HG02970 (cell line): ENCODE measurements at regions not wholly inside any gene's neighbourhood (a gene's known extent, or its start where the extent isn't known, plus 50 kb on each side); places are given as distances from the start of the nearest gene placed in this dataset.
"Not testable (repeated sequence)": the region's sequence is repeated elsewhere in the genome, so short reads cannot be mapped to it uniquely, and the experiment has no call there.

ENCODE experiments used
- ATAC-seq: cut with Tn5 transposase; IDR thresholded peaks from one replicate; pipeline ENCODE4 v1.9.1; 2021; ENCODE audit warnings: mild to moderate bottlenecking, moderate library complexity, moderate number of reproducible peaks; ENCODE audit not compliant: unreplicated experiment, low FRiP score

DNA sequence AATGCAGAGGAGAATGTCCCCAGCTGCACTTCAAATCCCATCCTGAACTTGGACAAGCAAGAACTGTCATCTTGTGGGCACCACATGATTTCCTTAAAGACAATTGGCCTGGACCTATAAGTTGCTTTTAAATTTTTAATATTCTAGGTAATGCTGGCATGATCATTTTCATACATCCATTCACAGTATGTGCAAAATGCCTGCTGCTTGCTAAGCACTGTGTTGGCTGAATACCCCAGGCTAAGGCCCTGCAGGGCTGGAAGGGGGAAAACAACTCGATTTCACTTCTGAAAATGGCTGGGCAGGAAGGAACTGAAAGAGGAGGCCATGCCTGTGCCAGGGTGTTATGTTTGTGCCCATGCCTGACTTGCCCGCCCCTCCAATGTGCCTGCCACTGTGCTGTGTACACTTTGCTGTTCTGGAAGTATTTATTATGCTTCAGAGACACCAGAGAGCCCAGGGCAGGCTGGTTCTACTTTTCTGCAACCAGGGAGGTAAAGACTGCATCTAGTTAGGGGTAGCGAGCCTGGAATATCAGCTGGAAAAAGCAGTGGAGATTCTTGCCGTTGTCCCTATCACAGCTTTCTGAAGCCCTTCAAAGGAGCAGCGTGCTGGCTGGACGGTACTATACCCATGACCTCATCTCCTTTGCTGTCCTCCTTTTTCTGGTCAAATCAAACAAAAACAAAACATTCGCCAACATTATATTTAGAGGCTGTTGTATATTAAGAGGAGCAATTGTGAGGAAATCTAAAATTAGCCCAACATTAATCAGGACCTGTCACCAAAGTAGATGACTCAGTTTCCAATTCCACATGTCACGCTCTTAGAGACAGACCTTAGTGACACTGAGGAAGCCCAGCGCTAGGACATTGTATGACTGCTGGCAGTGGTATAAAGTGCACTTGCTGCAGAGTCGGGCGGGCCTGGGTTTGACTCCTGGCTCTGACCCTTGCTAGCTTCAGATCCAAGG, 158.1 kb downstream of the DDX1 start:
- ATAC-seq: no peak

DNA sequence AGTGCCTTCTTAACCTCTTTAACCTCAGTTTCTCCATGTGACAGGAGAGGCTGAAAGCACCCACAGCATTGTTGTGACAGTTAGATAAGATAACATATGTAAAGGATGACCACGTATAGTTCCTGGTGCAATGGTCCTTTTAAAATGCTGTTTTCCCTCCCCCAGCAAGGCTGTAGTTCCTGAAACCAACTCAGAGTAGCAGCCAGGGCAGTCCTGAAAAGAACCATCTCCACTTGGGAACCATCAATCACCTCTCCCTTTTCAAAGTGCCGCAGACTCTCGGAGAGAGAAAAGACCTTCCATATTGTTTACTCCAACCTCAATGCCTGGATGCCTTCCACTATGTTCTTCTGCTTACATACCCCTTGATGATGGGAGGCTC, 158.8 kb downstream of the DDX1 start:
- ATAC-seq: no peak

DNA sequence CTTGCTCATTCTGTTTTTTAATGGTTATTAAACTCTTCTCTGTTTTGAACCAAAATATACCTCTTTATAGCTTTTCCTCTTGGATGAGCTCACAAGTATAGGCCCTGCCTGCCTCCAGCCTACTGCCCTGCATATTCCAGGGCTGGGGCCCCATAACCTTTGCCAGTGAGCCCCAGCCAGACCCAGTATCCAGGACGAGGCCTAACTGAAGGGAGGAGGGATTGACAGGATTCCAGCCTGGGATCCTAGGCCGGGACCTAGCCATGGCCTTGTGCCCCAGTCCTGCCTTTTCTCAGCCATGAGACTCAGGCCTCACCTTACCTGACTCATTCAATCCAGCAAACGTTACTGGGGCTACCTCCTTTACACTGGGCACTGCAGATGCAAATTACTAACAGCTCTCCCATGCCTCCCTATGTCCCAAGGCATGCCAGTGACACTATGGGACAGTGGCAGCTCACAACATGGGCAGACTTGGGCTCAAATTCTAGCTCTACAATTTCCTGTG, 159.2 kb downstream of the DDX1 start:
- ATAC-seq: no peak

DNA sequence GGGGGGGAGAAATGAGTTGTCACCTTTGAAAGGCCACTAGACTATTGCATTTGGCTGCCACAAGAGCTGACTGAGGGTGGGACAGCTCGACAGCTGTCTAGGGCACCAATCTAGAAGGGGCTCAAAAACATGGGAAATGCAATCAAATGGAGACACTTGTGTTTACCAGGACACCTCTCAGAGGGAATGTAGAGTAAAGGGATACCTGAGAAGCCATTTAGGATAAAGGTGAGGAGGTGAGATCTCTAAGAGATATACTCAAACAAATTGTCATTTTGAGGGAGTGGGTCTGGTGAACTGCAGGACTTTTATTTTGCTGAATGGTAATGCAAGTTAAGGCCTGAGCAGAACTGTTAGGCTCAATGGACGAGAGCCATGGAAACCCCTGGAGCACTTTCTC, 159.8 kb downstream of the DDX1 start:
- ATAC-seq: no peak

DNA sequence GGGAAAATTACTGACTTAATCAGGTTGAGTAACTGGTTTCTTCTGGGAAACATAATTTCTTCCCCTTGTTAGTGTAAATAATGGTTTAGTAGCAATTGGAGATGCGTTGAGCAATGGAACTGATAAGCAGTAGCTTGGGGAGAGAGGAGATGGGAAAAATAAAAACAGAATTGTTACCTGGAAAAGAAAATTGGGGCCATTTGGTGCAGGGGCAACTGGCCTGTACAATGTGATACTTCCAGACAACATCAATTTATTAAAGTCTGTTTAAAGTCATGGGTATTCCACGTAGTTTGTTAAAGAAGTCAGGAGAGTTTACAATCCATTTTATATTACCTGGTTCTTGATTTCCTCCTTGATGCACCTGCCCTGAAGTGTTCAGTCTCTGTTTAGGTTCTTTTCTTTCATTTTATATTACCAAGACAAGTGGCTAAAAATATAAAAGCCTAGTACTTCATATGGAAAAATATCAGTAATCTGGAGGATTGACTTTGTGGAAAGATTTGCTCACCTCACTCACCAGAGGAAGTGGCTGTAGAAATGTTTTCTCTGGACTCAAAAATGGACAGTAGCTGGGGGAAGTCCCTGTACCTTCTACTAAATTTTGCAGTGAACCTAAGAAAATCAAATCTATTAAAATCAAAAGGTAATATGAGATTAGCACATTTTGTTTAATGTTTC, 161.0 kb downstream of the DDX1 start:
- no peak for ATAC-seq

DNA sequence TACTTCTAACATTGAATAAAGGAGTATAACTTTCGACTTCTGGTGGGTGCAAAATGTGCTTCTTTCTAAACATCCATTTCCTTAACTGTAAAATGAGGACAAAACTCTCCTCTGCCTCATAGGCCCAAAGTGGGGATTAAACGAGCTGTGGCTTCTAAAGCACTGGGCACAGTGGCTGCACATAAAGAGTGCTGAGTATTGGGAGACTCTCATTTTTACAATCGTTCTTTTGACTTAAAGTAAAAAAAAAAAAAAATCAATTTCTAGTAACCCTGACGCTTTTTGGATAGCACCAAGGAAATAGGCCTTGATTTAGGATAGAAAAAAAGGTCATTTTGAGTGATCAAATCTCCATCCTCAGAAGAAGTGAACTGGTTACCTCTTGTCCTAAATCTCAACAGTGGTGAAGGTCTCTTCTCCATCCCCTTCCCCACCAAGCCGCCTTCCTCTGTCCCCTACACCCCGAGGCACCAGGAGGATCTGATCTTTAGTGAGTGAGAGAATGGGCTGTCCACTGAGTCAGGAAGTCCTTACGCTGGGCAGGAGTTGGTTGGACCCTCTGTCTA, 161.6 kb downstream of the DDX1 start:
- no peak for ATAC-seq

DNA sequence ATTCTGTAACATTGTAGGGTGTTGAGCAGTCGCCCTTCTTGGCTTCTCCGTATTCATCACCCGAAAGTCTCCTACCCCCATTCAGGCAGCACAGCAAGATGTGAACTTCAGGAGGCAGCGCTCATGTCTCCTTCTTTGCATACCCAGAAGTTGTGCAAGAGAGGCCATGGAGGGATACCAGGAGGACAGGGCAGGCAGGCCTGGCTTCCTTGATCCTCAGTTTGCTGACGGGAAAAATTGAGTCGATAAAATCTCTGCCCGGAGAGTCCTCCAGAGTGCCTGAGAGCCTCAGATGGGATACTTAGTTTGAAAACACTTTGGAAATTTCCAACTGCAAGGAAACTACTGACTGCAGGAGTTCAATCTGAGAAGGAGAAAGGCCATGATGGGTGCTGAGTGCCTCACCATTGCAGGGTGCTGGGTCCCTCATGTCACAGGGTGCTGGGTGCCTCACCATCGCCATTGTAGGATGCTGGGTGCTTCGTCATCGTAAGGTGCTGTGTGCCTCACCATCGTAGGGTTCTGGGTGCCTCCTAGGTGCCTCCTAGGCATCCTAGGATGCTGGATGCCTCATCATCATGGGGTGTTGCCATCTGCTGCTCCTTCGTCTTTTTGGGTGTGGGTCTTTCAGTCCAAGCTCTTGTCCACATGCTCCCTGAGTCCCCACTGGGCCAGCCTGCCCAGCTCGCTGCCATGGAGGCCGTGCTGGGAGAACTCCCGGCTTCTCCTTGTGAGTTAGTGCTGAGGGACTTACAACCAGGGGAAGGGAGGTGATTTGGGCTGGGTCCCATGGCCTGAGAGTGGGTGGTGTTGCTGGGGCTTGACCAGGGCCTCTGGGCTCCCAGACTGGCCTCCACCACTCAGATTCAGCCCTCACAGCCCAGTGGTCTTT, 162.4 kb downstream of the DDX1 start:
- ATAC-seq: no peak

DNA sequence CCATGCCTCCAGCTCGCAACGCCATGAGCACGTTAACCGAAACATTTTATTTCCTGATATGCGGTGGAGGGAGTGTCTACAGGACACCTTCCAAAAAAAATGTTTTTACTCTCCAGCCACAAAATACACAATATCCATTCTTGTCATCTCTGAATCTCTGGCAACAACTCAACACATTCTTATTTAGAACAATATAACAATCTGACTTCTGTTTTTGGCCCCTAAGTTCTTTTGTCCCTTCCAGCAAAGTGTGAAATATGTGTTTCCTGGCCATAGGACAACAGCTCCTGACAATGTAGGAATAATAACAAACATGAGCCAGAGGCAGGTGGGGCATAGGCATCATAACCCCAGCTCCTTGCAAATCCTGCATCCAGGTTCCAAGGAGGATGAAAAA, 163.0 kb downstream of the DDX1 start:
- ATAC-seq: no peak

DNA sequence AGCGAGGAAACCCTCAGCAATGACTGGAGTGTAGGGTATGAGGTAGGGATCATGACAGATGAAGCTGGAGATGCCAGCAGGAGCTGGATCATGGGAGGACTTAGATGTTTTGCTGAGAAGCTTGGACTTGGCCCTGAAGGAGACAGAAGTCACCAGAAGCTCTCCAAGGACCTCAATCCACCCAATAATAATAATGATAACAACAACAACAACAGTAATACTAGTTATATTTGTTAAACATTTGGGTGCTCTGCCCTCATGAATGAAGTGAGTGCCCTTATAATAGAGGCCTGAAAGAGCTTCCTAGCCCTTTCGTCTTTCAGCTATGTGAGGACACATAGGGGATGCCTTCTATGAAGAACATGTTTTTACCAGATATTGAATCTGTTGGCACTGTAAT, 163.9 kb downstream of the DDX1 start:
- no peak for ATAC-seq

DNA sequence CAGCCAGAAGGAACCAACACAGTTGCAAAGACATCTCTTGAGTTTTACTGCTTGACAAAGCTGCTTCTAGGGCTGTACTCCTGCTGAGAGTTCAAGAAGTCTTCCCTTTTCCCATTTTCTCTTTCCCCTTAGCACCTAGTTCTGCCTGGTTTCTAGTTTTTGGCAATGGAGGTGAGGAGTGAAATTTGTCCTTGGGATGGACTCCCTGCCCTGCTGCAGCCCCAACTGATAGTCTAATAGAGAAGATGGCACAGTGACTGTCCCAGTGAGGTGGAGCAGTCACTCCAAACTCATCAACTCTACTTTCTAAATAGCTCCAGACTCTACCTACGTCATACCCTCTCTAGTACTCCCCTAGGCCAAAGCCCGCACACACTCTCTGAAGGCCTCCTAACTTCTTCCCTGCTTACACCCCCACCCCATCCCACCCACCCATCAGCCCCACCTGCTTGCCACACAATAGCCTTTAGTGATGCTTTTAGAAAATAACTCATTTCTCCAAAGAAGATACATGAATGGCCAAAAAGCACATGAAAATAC, 164.4 kb downstream of the DDX1 start:
- no peak for ATAC-seq

DNA sequence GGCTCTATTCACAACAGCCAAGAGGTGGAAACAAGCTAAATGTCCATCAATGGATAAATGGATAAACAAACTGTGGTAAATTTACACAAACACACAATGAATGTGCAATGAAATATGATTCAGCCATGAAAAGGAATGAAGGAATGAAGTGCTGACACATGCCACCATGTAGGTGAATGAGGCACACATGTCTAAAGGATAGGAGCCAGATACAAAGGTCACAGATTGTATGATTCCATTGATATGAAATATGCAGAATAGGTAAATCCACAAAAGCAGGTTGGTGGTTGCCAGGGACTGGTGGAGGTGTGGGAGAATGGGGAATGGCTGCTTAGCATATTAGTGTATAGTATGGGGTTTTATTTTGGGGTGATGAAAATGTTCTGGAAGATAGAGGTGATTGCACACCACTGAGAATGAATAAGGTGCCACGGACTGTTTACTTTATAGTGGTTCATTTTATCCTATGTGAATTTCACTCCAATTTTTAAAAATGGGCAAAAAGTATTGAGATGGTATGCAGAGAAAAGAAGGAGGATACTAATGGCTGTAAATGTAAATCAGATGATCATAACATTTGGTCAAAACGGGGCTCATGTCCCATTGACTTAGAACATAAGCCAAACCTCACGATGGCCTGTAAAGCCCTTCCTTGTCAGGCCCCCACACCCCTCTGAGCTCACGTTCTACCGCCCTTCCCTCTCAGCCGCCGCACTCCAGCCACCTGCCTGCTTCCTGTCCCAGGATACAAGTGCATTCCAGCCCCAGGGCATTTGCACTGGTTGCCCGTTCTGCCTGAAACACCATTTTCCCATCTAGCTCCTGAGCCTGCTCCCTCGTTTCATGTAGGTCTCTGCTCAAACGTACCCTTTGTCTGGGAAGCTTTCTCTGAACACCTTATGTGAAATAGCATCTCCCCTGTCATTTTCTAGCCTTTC, 165.5 kb downstream of the DDX1 start:
- ATAC-seq: no peak

DNA sequence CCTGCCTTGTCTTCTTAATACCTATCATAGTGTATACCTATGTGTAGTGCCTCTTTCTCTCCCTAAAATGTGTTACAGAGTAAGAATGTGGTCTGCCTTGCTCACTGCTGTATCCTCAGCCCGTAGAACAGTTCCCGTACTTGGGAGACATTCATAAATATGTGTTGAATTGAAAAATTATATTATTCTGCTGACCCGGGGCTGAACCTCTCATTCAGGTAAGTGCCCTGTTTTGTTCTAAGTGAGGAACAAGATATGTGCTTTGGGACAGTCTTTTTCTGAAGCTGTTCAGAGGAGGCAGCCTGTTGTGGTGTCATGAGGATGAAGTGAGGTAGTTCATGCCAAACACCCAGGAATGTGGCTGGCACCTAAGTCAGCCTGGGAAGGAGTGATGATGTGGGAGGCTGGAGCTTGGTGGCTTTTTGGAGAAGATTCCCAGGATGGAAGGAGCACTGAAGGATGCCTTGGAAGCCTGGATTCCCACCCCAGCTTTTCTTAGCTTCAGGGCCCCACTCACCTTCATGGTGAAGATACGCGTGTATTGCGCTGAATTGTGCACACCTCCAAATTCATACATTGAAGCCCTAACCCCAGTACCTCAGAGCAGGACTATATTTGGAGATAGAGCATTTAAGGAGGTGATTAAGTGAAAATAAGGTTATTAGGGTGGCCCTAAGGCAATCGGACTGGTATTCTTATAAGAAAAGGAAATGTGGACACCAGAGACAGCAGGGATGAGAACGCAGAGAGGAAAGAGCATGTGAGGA, 166.3 kb downstream of the DDX1 start:
- no peak for ATAC-seq

DNA sequence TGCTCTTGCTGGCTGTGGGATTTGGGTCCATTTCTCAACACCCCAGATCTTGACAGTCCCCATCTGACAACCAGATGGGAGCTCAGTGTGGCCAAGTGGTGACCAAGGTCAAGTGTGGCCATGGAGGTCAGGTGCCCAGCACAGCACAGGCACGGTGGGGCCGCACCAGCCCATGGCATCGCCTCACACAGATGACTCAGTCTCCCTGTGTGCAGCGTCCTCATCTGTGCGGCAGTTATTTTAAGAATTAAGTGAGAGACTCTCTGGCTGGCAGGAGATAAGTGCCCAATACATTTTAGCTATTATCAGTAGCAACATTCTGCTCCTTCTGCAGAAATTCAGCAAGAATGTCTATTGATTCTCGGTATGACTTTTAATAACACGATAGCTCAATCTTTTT, 167.2 kb downstream of the DDX1 start:
- ATAC-seq: no peak

DNA sequence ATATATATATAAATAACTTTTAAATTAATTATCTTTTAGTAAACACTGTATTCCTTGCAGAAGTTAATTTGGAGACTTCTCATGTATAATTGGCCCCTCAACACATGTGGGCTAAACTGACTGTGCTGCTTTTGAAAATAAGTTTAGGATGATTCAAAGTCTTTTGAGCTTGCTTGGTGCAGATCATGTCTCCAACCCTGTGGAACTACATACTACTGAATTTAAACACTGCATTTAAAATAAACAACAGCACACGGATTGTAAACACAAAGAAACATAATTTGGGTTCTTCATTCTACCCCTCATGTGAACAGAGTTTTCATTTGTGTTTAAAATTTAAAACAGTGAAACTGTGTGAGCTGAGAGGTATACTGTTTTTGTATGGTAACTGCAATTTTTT, 167.7 kb downstream of the DDX1 start:
- ATAC-seq: no peak

DNA sequence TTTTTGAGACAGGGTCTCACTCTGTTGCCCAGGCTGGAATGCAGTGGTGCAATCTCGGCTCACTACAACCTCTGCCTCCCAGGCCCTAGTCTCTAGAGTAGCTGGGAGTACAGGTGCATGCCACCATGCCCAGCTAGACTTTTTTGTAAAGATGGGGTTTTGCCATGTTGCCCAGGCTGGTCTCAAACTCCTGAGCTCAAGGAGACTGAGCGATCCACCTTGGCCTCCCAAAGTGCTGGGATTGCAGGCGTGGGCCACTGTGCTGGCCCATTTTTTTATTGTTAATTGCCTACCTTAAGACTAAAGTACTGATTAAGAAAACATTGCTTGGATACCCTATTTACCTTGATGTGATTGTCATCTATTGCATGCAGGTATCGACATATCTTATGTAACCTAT, 168.1 kb downstream of the DDX1 start:
- not testable (repeated sequence) for ATAC-seq

DNA sequence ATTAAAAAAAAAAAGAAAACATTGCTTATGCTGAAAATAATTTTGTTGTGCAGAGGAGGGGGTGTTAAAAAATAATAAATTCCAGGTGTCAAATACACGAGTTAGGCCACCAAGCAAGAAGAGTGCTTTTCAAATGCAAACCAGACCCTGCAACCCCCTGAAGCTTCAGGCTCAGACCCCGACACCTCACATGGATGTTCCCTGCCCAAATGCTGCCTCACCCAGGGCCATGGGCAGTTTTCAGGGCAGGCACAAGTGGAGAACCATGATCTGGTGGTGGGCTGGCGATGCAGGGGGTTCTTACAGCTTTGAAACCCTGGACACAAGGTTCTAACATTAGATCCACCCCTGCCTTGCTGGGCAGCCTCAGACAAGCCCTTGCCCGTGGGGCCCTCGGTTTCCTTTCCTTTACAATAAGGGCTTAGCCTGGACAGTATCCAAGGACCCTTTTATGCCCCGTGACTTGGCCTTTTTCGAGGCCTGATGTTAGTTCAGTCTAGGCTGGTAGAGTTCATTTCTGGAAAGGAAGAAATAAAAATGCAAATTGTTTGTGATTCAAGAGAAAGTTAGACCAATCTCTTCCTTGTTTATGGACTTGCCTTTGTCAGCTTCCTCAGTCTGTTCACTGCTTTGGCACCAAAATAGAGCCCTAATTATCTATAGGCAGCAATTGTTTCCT, 168.7 kb downstream of the DDX1 start:
- ATAC-seq: no peak

DNA sequence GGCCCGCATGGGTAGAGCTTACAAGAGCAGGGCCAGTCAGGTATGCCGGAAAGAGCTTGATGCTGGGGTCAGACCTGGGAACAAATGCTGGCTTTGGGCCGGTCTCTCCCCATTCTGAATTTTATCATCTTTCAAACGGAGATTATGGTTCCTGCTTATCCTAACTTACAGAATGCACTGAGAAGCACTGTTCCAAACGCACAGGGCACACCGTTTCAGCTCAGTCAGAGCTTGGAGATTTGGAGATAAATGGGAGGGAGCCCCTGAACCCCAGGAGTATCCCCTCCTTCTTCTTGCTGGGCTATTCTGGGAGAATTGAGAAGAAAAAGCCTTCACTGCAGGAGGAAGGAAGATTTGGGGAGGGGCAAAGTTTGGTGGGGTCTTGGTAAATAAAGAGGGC, 169.4 kb downstream of the DDX1 start:
- ATAC-seq: no peak

DNA sequence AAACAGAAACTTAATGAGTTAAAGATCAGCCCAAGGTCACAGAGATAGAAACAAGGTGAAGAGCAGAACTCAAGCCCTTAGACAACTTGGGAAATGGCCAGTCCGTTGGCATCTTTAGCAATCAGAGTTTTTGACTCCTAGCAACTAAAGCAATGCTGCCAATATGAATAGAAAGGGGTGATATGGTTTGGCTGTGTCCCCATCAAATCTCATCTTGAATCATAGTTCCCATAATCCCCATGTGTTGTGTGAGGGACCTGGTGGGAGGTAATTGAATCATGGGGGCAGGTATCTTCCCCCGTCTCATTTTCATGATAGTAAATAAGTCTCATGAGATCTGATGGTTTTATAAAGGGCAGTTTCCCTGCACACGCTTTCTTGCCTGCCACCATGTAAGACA, 170.2 kb downstream of the DDX1 start:
- no peak for ATAC-seq
